ENCODE measurements at regions not wholly inside any gene's neighbourhood (a gene's known extent, or its start where the extent isn't known, plus 50 kb on each side); places are given as distances from the start of the nearest gene placed in this dataset.

GRCh38 chr5:159645179-159645846 lies 271.0 kb upstream of the ADRA1B start:
- TF ChIP-seq GATA3 (IDR thresholded peaks at IDR 0.05; ENCODE audit: low read depth, low read length) (no peak), GATA2 (IDR thresholded peaks at IDR 0.05; ENCODE audit: low read depth, low read length) (no peak)

- TF ChIP-seq GATA2 (IDR thresholded peaks at IDR 0.05; ENCODE audit: low read depth, low read length), result no peak
- no peak for TF ChIP-seq GATA3 (IDR thresholded peaks at IDR 0.05; ENCODE audit: low read depth, low read length)
Observed at GRCh38 chr5:159650803-159651202, 265.5 kb upstream of the ADRA1B start.

- no peak for TF ChIP-seq GATA3 (IDR thresholded peaks at IDR 0.05; ENCODE audit: low read depth, low read length)
- TF ChIP-seq GATA2 (IDR thresholded peaks at IDR 0.05; ENCODE audit: low read depth, low read length), result no peak
Observed at GRCh38 chr5:159655757-159656409, 260.4 kb upstream of the ADRA1B start.

- TF ChIP-seq GATA3 (IDR thresholded peaks at IDR 0.05; ENCODE audit: low read depth, low read length) (no peak), GATA2 (IDR thresholded peaks at IDR 0.05; ENCODE audit: low read depth, low read length) (no peak)
Observed at GRCh38 chr5:159657298-159657697, 259.0 kb upstream of the ADRA1B start.

- TF ChIP-seq GATA2 (IDR thresholded peaks at IDR 0.05; ENCODE audit: low read depth, low read length), result no peak
- no peak for TF ChIP-seq GATA3 (IDR thresholded peaks at IDR 0.05; ENCODE audit: low read depth, low read length)
Observed at GRCh38 chr5:159657771-159658170, 258.5 kb upstream of the ADRA1B start.

GRCh38 chr5:159658266-159658925 lies 257.9 kb upstream of the ADRA1B start:
- TF ChIP-seq GATA2 (IDR thresholded peaks at IDR 0.05; ENCODE audit: low read depth, low read length), result no peak
- TF ChIP-seq GATA3 (IDR thresholded peaks at IDR 0.05; ENCODE audit: low read depth, low read length), result no peak

GRCh38 chr5:159660401-159660800 lies 255.9 kb upstream of the ADRA1B start:
- TF ChIP-seq GATA2 (IDR thresholded peaks at IDR 0.05; ENCODE audit: low read depth, low read length) (no peak), GATA3 (IDR thresholded peaks at IDR 0.05; ENCODE audit: low read depth, low read length) (no peak)

- no peak for TF ChIP-seq GATA2 (IDR thresholded peaks at IDR 0.05; ENCODE audit: low read depth, low read length)
- TF ChIP-seq GATA3 (IDR thresholded peaks at IDR 0.05; ENCODE audit: low read depth, low read length), result no peak
Observed at GRCh38 chr5:159663986-159664385, 252.3 kb upstream of the ADRA1B start.

GRCh38 chr5:159667286-159667685 lies 249.0 kb upstream of the ADRA1B start:
- no peak for TF ChIP-seq GATA3 (IDR thresholded peaks at IDR 0.05; ENCODE audit: low read depth, low read length)
- no peak for TF ChIP-seq GATA2 (IDR thresholded peaks at IDR 0.05; ENCODE audit: low read depth, low read length)

GRCh38 chr5:159668556-159668955 lies 247.7 kb upstream of the ADRA1B start:
- TF ChIP-seq GATA3 (IDR thresholded peaks at IDR 0.05; ENCODE audit: low read depth, low read length) (no peak), GATA2 (IDR thresholded peaks at IDR 0.05; ENCODE audit: low read depth, low read length) (no peak)

- TF ChIP-seq GATA2 (IDR thresholded peaks at IDR 0.05; ENCODE audit: low read depth, low read length) (no peak), GATA3 (IDR thresholded peaks at IDR 0.05; ENCODE audit: low read depth, low read length) (no peak)
Observed at GRCh38 chr5:159669559-159669958, 246.7 kb upstream of the ADRA1B start.

GRCh38 chr5:159671886-159672285 lies 244.4 kb upstream of the ADRA1B start:
- no peak for TF ChIP-seq GATA3 (IDR thresholded peaks at IDR 0.05; ENCODE audit: low read depth, low read length)
- no peak for TF ChIP-seq GATA2 (IDR thresholded peaks at IDR 0.05; ENCODE audit: low read depth, low read length)

- TF ChIP-seq GATA3 (IDR thresholded peaks at IDR 0.05; ENCODE audit: low read depth, low read length) (no peak), GATA2 (IDR thresholded peaks at IDR 0.05; ENCODE audit: low read depth, low read length) (no peak)
Observed at GRCh38 chr5:159673538-159673937, 242.7 kb upstream of the ADRA1B start.

- TF ChIP-seq GATA2 (IDR thresholded peaks at IDR 0.05; ENCODE audit: low read depth, low read length), result no peak
- no peak for TF ChIP-seq GATA3 (IDR thresholded peaks at IDR 0.05; ENCODE audit: low read depth, low read length)
Observed at GRCh38 chr5:159678657-159679392, 237.5 kb upstream of the ADRA1B start.

Measured in SH-SY5Y (cell line).